Liver (tissue), 8 donors: ENCODE measurements at regions not wholly inside any gene's neighbourhood (a gene's known extent, or its start where the extent isn't known, plus 50 kb on each side); places are given as distances from the start of the nearest gene placed in this dataset.

Experiments
- DNase-seq: peaks from one replicate; pipeline ENCODE4 v3.0.0-alpha.2; 2017; ENCODE audit warnings: low spot score
- H3K27ac ChIP-seq, 2 donors: one replicate each; pipeline ENCODE4 v1.7.0; 2013; ENCODE audit warnings: inconsistent platforms in 2 of 2, low read length in 2 of 2, control low read depth in 1 of 2, low read depth in 1 of 2, mild to moderate bottlenecking in 1 of 2
- H3K27me3 ChIP-seq, 4 donors: one replicate each; pipeline versions ENCODE4 v1.6.1 to v1.7.0; 2013; ENCODE audit warnings: low read length in 3 of 4, inconsistent platforms in 1 of 4, mild to moderate bottlenecking in 1 of 4, moderate library complexity in 1 of 4; ENCODE audit not compliant: control insufficient read depth in 4 of 4, insufficient read depth in 4 of 4
- H3K36me3 ChIP-seq, 4 donors: one replicate each; pipeline versions ENCODE4 v1.6.1 to v1.7.0; 2013; ENCODE audit warnings: low read length in 3 of 4, mild to moderate bottlenecking in 3 of 4, low read depth in 1 of 4, moderate library complexity in 1 of 4; ENCODE audit not compliant: control insufficient read depth in 4 of 4, insufficient read depth in 3 of 4
- H3K4me1 ChIP-seq, 4 donors: one replicate each; pipeline versions ENCODE4 v1.6.1 to v1.7.0; 2013; ENCODE audit warnings: low read length in 3 of 4, mild to moderate bottlenecking in 3 of 4, moderate library complexity in 1 of 4; ENCODE audit not compliant: control insufficient read depth in 4 of 4, insufficient read depth in 4 of 4
- H3K4me3 ChIP-seq, 3 donors: one replicate each; pipeline versions ENCODE4 v1.6.1 to v1.7.0; 2013; ENCODE audit warnings: low read length in 3 of 3, control low read depth in 1 of 3, low read depth in 1 of 3, mild to moderate bottlenecking in 1 of 3
- H3K9ac ChIP-seq, 2 donors: one replicate each; pipeline ENCODE4 v1.7.0; 2013; ENCODE audit warnings: low read length in 2 of 2, mild to moderate bottlenecking in 2 of 2, moderate library complexity in 2 of 2, control low read depth in 1 of 2, low read depth in 1 of 2
- H3K9me3 ChIP-seq, 4 donors: one replicate each; pipeline versions ENCODE4 v1.6.1 to v1.7.0; 2013; ENCODE audit warnings: low read length in 3 of 4; ENCODE audit not compliant: control insufficient read depth in 4 of 4
- CTCF ChIP-seq: fragments of 150-350 bp; IDR thresholded peaks from 2 replicates; pipeline ENCODE4 v1.5.1; 2017; ENCODE audit warnings: improper control_type of control experiment, low read depth, low read length; ENCODE audit not compliant: missing input control
- FOXA1 ChIP-seq: IDR thresholded peaks from 2 replicates; pipeline ENCODE4 v1.6.1; 2016; ENCODE audit warnings: antibody characterized with exemption
- GABPA ChIP-seq, 2 donors: IDR thresholded peaks in 1 of 2; conservative IDR thresholded peaks in 1 of 2; 2 replicates each; pipeline ENCODE4 v1.6.1; 2016; ENCODE audit warnings: antibody characterized with exemption in 2 of 2, mild to moderate bottlenecking in 1 of 2, moderate library complexity in 1 of 2
- HNF4A ChIP-seq, 2 donors: conservative IDR thresholded peaks; 2 replicates each; pipeline ENCODE4 v1.6.1; 2016; ENCODE audit warnings: antibody characterized with exemption in 2 of 2, mild to moderate bottlenecking in 2 of 2
- HNF4G ChIP-seq: IDR thresholded peaks from 2 replicates; pipeline ENCODE4 v1.6.1; 2016; ENCODE audit warnings: antibody characterized with exemption
- JUND ChIP-seq, 2 donors: IDR thresholded peaks; 2 replicates each; pipeline ENCODE4 v1.6.1; 2016; ENCODE audit warnings: antibody characterized with exemption in 2 of 2
- MAX ChIP-seq: IDR thresholded peaks from 2 replicates; pipeline ENCODE4 v1.6.1; 2016; ENCODE audit warnings: antibody characterized with exemption
- RAD21 ChIP-seq, 2 donors: IDR thresholded peaks; 2 replicates each; pipeline ENCODE4 v1.6.1; 2016; ENCODE audit warnings: antibody characterized with exemption in 2 of 2, mild to moderate bottlenecking in 2 of 2
- REST ChIP-seq: IDR thresholded peaks from 2 replicates; pipeline ENCODE4 v1.6.1; 2016; ENCODE audit warnings: antibody characterized with exemption, mild to moderate bottlenecking
- RXRA ChIP-seq, 2 donors: IDR thresholded peaks; 2 replicates each; pipeline ENCODE4 v1.6.1; 2017 to 2018; ENCODE audit warnings: antibody characterized with exemption in 2 of 2, mild to moderate bottlenecking in 1 of 2
- SP1 ChIP-seq: IDR thresholded peaks from 2 replicates; pipeline ENCODE4 v1.6.1; 2018; ENCODE audit warnings: antibody characterized with exemption, mild to moderate bottlenecking
- TAF1 ChIP-seq: conservative IDR thresholded peaks from 2 replicates; pipeline ENCODE4 v1.6.1; 2016; ENCODE audit warnings: antibody characterized with exemption, mild to moderate bottlenecking
- YY1 ChIP-seq: IDR thresholded peaks from 2 replicates; pipeline ENCODE4 v1.6.1; 2016; ENCODE audit warnings: antibody characterized with exemption, mild to moderate bottlenecking
- ZBTB33 ChIP-seq: IDR thresholded peaks from 2 replicates; pipeline ENCODE4 v1.6.1; 2016; ENCODE audit warnings: antibody characterized with exemption
- WGBS: extraction: QIAGEN DNeasy Blood & Tissue Kit; methylation state at CpG from one replicate; pipeline ENCODE4 v1.1.7; 2013; 5-methylcytosine and 5-hydroxymethylcytosine counted together
- donor health status: healthy.
- donor health status: healthy.
- donor health status: healthy.
- donor health status: healthy.
- donor health status: healthy.

GRCh38 chr2:5885451-5886173 lies 193.4 kb downstream of the SOX11 start:
- no peak for TF ChIP-seq CTCF
- no peak for TF ChIP-seq FOXA1
- no peak for TF ChIP-seq HNF4G
- TF ChIP-seq JUND (IDR thresholded peaks at IDR 0.05) = no peak
- TF ChIP-seq REST = no peak
- TF ChIP-seq GABPA (IDR thresholded peaks at IDR 0.05 in 1 of 2, conservative IDR thresholded peaks at IDR 0.05 in 1 of 2) = no peak
- TF ChIP-seq MAX = no peak
- no peak for TF ChIP-seq TAF1
- no peak for TF ChIP-seq RAD21 (IDR thresholded peaks at IDR 0.05)
- TF ChIP-seq SP1 = no peak
- Histone ChIP-seq H3K4me3 (no peak overlapping the region), H3K9me3 (peaks cover 0 to 6% (median 3%) of the 10 kb centered on the region in 4 donors), H3K36me3 (no peaks in the 10 kb centered on the region), H3K27ac (no peak overlapping the region), H3K27me3 (no peaks in the 10 kb centered on the region), H3K9ac (no peak overlapping the region), H3K4me1 (no peaks in the 10 kb centered on the region)
- WGBS = 37% methylated on average over 5 of the region's 5 CpGs
- no peak for DNase-seq

GRCh38 chr2:5886462-5886861 lies 194.3 kb downstream of the SOX11 start:
- 69% methylated on average over 6 of the region's 6 CpGs for WGBS
- Histone ChIP-seq H3K9ac (no peak overlapping the region), H3K4me3 (no peak overlapping the region), H3K27me3 (no peaks in the 10 kb centered on the region), H3K27ac (no peak overlapping the region), H3K4me1 (no peaks in the 10 kb centered on the region), H3K36me3 (no peaks in the 10 kb centered on the region), H3K9me3 (peaks cover 0 to 6% (median 3%) of the 10 kb centered on the region in 4 donors)
- no peak for DNase-seq
- TF ChIP-seq YY1 = no peak
- no peak for TF ChIP-seq ZBTB33
- no peak for TF ChIP-seq TAF1
- no peak for TF ChIP-seq HNF4A (conservative IDR thresholded peaks at IDR 0.05)
- TF ChIP-seq GABPA (IDR thresholded peaks at IDR 0.05 in 1 of 2, conservative IDR thresholded peaks at IDR 0.05 in 1 of 2) = no peak
- no peak for TF ChIP-seq RXRA (IDR thresholded peaks at IDR 0.05)
- no peak for TF ChIP-seq MAX
- TF ChIP-seq CTCF = no peak
